Inflammatory macrophage treated with lipopolysaccharide for 4 hours (primary cell): ENCODE measurements at regions not wholly inside any gene's neighbourhood (a gene's known extent, or its start where the extent isn't known, plus 50 kb on each side); places are given as distances from the start of the nearest gene placed in this dataset.
A peak's percentile ranks its signal among the peaks of the same experiment; 100 is the strongest.

Experiments used
- DNase-seq: peaks from one replicate; pipeline ENCODE4 v3.0.0-alpha.2; 2020

- DNase-seq, result no peak
These were observed 98.5 kb upstream of the TMCC3 start for GRCh38 chr12:94748726-94749421.

DNA sequence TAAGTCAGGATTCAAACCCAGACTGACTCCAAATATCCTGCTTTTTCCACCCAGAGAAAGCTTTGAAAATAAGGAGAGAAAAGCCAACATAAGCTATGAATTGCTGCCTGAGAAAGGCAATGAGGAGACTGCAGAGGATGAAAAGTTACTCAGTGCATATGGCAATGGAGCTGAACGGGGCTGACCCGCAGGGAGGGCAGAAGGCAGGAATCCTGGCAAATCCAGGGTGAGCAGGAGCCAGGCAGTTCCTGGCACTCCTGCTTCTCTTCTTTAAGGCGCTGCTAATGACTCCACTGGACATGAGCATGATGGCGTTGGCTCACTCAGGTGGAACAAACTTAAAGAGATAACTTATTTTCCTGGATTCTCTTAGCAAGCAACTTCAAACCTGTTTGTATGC, 95.2 kb upstream of the TMCC3 start:
- DNase-seq, result no peak

DNA sequence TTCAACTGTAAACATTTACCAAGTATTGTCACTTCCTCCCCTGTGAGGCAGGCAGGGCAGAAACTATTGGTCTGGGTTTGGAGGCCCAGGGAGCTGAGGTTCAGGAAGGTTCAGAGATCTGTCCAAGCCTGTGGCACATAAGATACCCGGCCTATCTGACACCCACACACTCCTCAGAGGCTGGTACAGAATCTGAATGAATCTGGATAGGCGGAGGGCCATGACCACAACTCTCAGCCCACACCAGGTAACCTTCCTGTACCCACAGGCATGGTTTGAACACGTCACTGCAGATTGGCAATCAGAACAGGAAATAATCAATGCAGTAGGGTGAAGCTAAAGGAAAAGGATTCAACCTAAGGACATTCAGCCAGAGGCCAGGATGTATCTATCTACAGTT, 92.8 kb upstream of the TMCC3 start:
- no peak for DNase-seq

GRCh38 chr12:94740601-94741362, 90.4 kb upstream of the TMCC3 start:
- no peak for DNase-seq

- DNase-seq, result no peak
These were observed 86.5 kb upstream of the TMCC3 start for GRCh38 chr12:94736820-94737219.

- no peak for DNase-seq
These were observed 85.6 kb upstream of the TMCC3 start for GRCh38 chr12:94736004-94736403.

DNA sequence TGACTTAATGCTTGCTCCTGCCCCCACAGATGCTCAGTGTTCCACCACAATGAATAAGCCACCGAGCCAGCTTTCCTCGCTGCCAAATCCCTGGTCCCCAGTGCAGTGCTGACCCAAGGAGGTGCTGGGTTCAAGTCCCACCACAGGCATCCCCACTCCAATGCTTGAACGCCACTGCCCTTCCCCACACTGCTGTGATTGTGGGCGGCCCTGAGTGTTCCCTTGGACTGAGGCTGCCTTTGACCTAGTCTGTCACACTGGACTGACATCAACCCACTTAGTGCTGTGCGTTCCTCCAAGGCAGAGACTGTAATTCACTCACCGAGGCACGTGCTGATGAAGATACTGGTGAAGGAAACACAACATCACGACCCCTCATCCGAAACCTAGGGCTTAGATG, 83.4 kb upstream of the TMCC3 start:
- DNase-seq, result no peak

DNA sequence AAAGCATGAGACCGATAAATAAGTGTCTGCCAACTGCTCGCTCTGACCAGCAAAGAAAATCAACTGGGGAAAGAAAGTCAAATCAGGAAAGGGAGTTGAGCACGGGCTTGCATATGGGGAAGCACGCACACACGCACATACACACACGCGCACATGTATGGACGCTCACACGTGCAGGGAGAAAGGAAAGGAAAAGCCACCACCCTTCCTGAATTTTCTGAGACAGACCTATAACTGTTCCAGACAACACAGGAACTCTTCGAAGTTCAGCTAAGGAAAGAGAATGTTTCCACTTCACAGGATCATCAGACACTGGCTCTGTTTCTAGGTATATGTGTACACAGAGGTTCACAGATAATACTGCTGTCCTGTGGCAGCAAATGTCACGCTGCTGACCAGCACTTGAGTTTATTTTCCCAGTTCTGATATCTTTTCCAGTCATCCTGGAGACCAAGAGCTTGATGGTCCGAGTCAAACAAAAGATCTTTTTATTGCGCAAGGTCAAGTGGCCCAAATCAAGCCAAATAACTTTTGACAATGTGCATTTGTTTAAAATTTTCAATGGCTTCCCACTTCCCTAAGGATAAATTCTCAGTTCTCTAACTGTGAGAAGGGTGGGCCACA, 82.1 kb upstream of the TMCC3 start:
- DNase-seq, result no peak

DNA sequence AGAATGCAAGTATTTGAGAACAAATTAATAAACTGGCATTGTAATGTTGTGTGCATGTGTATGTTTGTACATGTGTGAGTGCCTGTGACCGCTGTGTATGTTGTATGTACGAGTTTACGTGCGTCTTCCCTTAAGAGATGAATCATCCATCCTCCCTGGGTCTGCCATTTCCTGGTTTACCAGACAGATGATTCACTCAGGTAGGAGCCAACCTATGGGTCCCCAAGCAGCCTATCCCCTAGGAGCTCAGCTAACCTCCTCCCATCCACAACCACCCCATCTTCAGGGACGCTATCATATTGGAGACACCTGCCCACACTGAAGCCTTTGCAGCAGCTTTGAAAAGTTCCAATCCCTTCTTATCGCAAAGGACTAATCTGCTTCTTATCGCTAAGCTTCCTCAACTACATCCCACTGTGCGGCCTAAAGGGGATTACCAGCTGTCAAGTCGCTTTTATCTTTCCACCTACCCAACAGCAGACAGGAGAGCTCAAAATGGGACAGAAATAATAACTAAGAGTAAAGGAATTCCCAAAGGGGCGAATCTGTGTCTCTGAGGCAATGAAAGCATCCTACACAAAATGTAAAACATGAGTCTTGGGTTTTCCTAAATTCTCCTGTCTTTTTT, 81.5 kb upstream of the TMCC3 start:
- no peak for DNase-seq

DNA sequence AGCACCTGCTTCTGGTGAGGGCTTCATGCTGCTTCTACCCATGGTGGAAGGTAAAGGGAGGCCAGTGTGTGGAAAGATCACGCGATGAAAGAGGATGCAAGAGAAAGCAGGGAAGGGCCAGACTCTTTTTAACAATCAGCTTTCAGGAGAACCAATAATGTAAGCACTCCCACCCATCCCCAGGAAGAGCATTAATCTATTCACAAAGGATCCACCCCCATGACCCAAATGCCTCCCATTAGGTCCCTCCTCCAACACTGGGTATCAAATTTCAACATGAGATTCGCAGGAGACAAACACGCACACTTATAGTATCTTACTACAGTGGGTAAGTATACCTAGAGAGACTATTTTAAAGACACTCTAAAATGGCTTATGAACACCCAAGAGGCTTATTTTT, 80.5 kb upstream of the TMCC3 start:
- DNase-seq, result no peak

- no peak for DNase-seq
These were observed 76.0 kb upstream of the TMCC3 start for GRCh38 chr12:94726236-94726835.

GRCh38 chr12:94725375-94726168, 75.2 kb upstream of the TMCC3 start:
- peak; percentile 69 for DNase-seq

- DNase-seq, result no peak
These were observed 72.3 kb upstream of the TMCC3 start for GRCh38 chr12:94722664-94723063.

GRCh38 chr12:94721173-94721572, 70.8 kb upstream of the TMCC3 start:
- DNase-seq, result peak; percentile 52

DNA sequence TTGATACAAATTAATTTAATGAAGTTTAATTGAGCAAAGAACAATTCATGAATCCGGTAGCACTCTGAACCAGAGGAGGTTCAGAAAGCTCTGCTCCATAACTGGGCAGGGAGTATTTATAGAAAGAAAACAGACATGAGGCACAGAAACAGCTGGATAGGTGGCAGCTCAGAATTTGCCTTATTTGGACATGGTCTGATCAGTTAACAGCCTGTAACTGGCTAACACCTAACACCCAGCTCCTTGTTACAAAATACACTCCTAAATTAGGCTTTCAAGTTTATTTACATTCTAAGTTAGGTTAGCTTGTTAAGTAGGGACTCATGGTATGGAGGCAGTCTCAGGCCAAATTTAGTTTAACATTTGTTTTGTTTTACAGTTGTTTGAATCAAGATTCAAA, 67.8 kb upstream of the TMCC3 start:
- DNase-seq, result no peak

- no peak for DNase-seq
These were observed 67.3 kb upstream of the TMCC3 start for GRCh38 chr12:94717656-94718055.

DNA sequence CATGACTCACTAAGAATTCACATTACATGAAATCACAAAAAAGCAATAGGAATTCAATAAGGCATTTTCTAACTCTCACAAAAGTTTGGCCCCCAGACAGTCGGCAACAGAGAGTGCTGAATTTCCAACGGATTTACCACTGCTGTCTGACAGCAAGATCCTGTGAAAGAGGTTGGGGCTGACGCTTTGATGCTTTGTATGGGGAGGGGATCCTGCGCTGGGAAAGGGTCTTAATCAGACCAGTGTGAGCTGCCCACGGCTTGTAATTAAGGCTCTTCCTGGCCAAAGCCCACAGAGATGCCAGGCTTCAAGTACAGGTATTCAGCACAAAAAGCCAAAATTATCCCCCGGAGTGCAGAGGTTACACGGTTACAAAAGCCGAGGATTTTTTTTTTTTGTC, 66.8 kb upstream of the TMCC3 start:
- DNase-seq, result no peak

GRCh38 chr12:94716339-94716738, 66.0 kb upstream of the TMCC3 start:
- DNase-seq, result no peak

- no peak for DNase-seq
These were observed 64.2 kb upstream of the TMCC3 start for GRCh38 chr12:94714378-94715114.

GRCh38 chr12:94712815-94713515, 62.6 kb upstream of the TMCC3 start:
- no peak for DNase-seq

DNA sequence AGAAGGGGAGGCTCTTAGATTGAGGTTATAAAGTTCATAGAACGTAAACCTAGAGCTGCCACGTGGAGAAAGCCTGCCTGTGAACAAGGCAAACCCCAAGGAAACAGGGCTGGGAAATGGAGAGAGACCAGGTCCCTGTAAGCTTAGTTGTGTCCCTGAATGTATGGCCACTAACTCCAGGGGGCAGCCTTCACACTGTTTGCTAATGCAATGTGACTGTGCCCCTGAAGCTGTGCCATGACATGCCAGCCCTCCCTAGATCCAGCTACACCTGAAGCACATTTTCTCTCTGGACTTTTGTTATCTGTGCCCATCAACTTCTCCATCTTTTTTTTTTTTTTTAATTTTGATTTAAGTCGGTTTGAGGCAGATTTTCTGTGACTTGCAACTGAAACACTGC, 60.6 kb upstream of the TMCC3 start:
- peak; percentile 57 for DNase-seq
